ENCODE measurements at regions not wholly inside any gene's neighbourhood (a gene's known extent, or its start where the extent isn't known, plus 50 kb on each side); places are given as distances from the start of the nearest gene placed in this dataset.

- DNase-seq (ENCODE audit: low spot score), result no peak
Observed at GRCh38 chr7:28292834-28293526, 112.4 kb upstream of the JAZF1 start.

GRCh38 chr7:28293527-28293835 lies 112.9 kb upstream of the JAZF1 start:
- DNase-seq (ENCODE audit: low spot score), result no peak

GRCh38 chr7:28296571-28297483 lies 115.5 kb upstream of the CREB5 start:
- DNase-seq (ENCODE audit: low spot score), result peak; percentile 26

GRCh38 chr7:28297801-28298459 lies 114.4 kb upstream of the CREB5 start:
- peak; percentile 5 for DNase-seq (ENCODE audit: low spot score)

- peak; percentile 86 for DNase-seq (ENCODE audit: low spot score)
Observed at GRCh38 chr7:28298870-28299518, 113.3 kb upstream of the CREB5 start.

- DNase-seq (ENCODE audit: low spot score), result no peak
Observed at GRCh38 chr7:28299556-28299955, 112.8 kb upstream of the CREB5 start.

- DNase-seq (ENCODE audit: low spot score), result no peak
Observed at GRCh38 chr7:28300488-28300887, 111.8 kb upstream of the CREB5 start.

GRCh38 chr7:28301148-28301641 lies 111.1 kb upstream of the CREB5 start:
- DNase-seq (ENCODE audit: low spot score), result no peak

GRCh38 chr7:28304290-28304689 lies 108.0 kb upstream of the CREB5 start:
- DNase-seq (ENCODE audit: low spot score), result no peak

- no peak for DNase-seq (ENCODE audit: low spot score)
Observed at GRCh38 chr7:28309704-28310459, 102.4 kb upstream of the CREB5 start.

- no peak for DNase-seq (ENCODE audit: low spot score)
Observed at GRCh38 chr7:28310460-28310848, 101.9 kb upstream of the CREB5 start.

- DNase-seq (ENCODE audit: low spot score), result no peak
Observed at GRCh38 chr7:28311670-28312069, 100.6 kb upstream of the CREB5 start.

- DNase-seq (ENCODE audit: low spot score), result no peak
Observed at GRCh38 chr7:28312948-28313347, 99.4 kb upstream of the CREB5 start.

- DNase-seq (ENCODE audit: low spot score), result no peak
Observed at GRCh38 chr7:28314841-28315240, 97.5 kb upstream of the CREB5 start.

- DNase-seq (ENCODE audit: low spot score), result peak; percentile 4
Observed at GRCh38 chr7:28315565-28316410, 96.5 kb upstream of the CREB5 start.

- DNase-seq (ENCODE audit: low spot score), result no peak
Observed at GRCh38 chr7:28316489-28316888, 95.8 kb upstream of the CREB5 start.

GRCh38 chr7:28318101-28318762 lies 94.1 kb upstream of the CREB5 start:
- no peak for DNase-seq (ENCODE audit: low spot score)

GRCh38 chr7:28323833-28324232 lies 88.5 kb upstream of the CREB5 start:
- no peak for DNase-seq (ENCODE audit: low spot score)

- no peak for DNase-seq (ENCODE audit: low spot score)
Observed at GRCh38 chr7:28328146-28328545, 84.2 kb upstream of the CREB5 start.
